Activated CD4-positive, alpha-beta T cell treated with anti-CD3 and anti-CD28 coated beads, Interleukin-2, Interleukin-4, amounts not matched to agents 100 ng/mL and 50 ng/mL, durations not matched to agents 16 hours and 8 hours (primary cell): ENCODE measurements at regions not wholly inside any gene's neighbourhood (a gene's known extent, or its start where the extent isn't known, plus 50 kb on each side); places are given as distances from the start of the nearest gene placed in this dataset.

Experiments used
- DNase-seq: peaks from one replicate; pipeline ENCODE4 v3.0.0-alpha.2; 2020; ENCODE audit warnings: low spot score

DNA sequence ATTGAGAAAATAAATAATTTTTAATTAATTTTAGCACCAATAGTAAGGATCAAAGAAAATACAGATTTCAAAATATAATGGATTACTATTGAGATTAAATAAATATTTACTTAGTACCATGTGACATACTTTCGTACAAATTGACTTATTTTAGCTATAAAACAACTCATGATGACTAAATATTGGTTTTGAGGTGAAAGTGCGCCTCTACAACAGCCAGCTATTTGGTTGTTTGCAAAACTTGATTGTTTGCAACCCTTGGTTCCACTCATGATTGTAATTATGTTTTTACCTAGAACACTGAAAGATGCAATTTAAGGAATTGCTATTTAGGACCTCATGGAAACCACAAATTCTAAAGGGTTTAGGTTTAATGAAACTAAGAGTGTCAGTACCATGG is 51.9 kb upstream of the PPM1H start:
- no peak for DNase-seq
